Naive B cell (primary cell): ENCODE measurements at regions not wholly inside any gene's neighbourhood (a gene's known extent, or its start where the extent isn't known, plus 50 kb on each side); places are given as distances from the start of the nearest gene placed in this dataset.

Source experiments
- ATAC-seq, 2 donors: fragments of 150-1000 bp; cut with Tn5 transposase; 2 replicates each; pipeline ENCODE4 v1.10.0; 2021; ENCODE audit warnings: low read depth in 2 of 2, mild to moderate bottlenecking in 2 of 2, moderate library complexity in 2 of 2
- DNase-seq: peaks from one replicate; pipeline ENCODE4 v3.0.0; 2022
- H3K27ac Mint-ChIP-seq, 6 donors: one replicate each; pipeline ENCODE4 v1.8.0; 2020 to 2022; ENCODE audit warnings: mild to moderate bottlenecking in 6 of 6, mixed read lengths in 6 of 6, moderate library complexity in 5 of 6, inconsistent platforms in 2 of 6
- H3K27me3 Mint-ChIP-seq, 3 donors: one replicate each; pipeline ENCODE4 v1.8.0; 2021 to 2022; ENCODE audit warnings: mixed read lengths in 3 of 3, mild to moderate bottlenecking in 1 of 3
- H3K36me3 Mint-ChIP-seq, 2 donors: one replicate each; pipeline ENCODE4 v1.8.0; 2020 to 2022; ENCODE audit warnings: mixed read lengths in 2 of 2, inconsistent platforms in 1 of 2, mild to moderate bottlenecking in 1 of 2
- H3K4me1 Mint-ChIP-seq, 3 donors: one replicate each; pipeline ENCODE4 v1.8.0; 2020 to 2022; ENCODE audit warnings: mixed read lengths in 3 of 3, inconsistent platforms in 1 of 3, mild to moderate bottlenecking in 1 of 3, moderate library complexity in 1 of 3
- H3K4me3 Mint-ChIP-seq, 8 donors: one replicate each; pipeline ENCODE4 v1.8.0; 2020 to 2022; ENCODE audit warnings: mild to moderate bottlenecking in 8 of 8, mixed read lengths in 8 of 8, moderate library complexity in 8 of 8, inconsistent platforms in 2 of 8
- H3K9me3 Mint-ChIP-seq, 7 donors: one replicate each; pipeline ENCODE4 v1.8.0; 2020 to 2022; ENCODE audit warnings: mixed read lengths in 7 of 7, mild to moderate bottlenecking in 5 of 7, inconsistent platforms in 2 of 7, moderate library complexity in 1 of 7

GRCh38 chr18:75874401-75875089 is 447.0 kb upstream of the SMIM21 start:
- Mint-ChIP-seq H3K27ac (no peak overlapping the region), H3K27me3 (no peaks in the 10 kb centered on the region), H3K4me1 (no peaks in the 10 kb centered on the region), H3K36me3 (no peaks in the 10 kb centered on the region), H3K4me3 (no peak overlapping the region), H3K9me3 (peaks cover 6 to 23% (median 13%) of the 10 kb centered on the region in 7 donors)
- no peak for DNase-seq
- ATAC-seq = no peak

GRCh38 chr18:75871596-75871995 is 444.1 kb upstream of the SMIM21 start:
- ATAC-seq = no peak
- H3K4me1 Mint-ChIP-seq = no peaks in the 10 kb centered on the region
- no peak overlapping the region for H3K27ac Mint-ChIP-seq
- no peaks in the 10 kb centered on the region for H3K36me3 Mint-ChIP-seq
- DNase-seq = no peak
- no peaks in the 10 kb centered on the region for H3K27me3 Mint-ChIP-seq
- H3K9me3 Mint-ChIP-seq = peaks cover 0 to 10% (median 4%) of the 10 kb centered on the region in 7 donors
- H3K4me3 Mint-ChIP-seq = no peak overlapping the region

GRCh38 chr18:75869162-75869561 is 441.7 kb upstream of the SMIM21 start:
- Mint-ChIP-seq H3K27ac (no peak overlapping the region), H3K36me3 (no peaks in the 10 kb centered on the region), H3K9me3 (peaks cover 0 to 8% (median 0%) of the 10 kb centered on the region in 7 donors), H3K4me1 (no peaks in the 10 kb centered on the region), H3K4me3 (no peak overlapping the region), H3K27me3 (no peaks in the 10 kb centered on the region)
- DNase-seq = no peak
- no peak for ATAC-seq

- no peak overlapping the region for H3K4me3 Mint-ChIP-seq
- ATAC-seq (no peak), DNase-seq (no peak)
- peaks cover 0 to 3% (median 0%) of the 10 kb centered on the region in 3 donors for H3K27me3 Mint-ChIP-seq
- H3K36me3 Mint-ChIP-seq = no peaks in the 10 kb centered on the region
- H3K4me1 Mint-ChIP-seq = no peaks in the 10 kb centered on the region
- H3K27ac Mint-ChIP-seq = no peak overlapping the region
- H3K9me3 Mint-ChIP-seq = peaks cover 0 to 8% (median 0%) of the 10 kb centered on the region in 7 donors
Observed at GRCh38 chr18:75868031-75868430, 440.5 kb upstream of the SMIM21 start.

GRCh38 chr18:75865639-75866038 is 438.1 kb upstream of the SMIM21 start:
- Mint-ChIP-seq H3K27ac (no peak overlapping the region), H3K27me3 (peaks cover 7 to 17% (median 8%) of the 10 kb centered on the region in 3 donors), H3K9me3 (peaks cover 0 to 19% (median 4%) of the 10 kb centered on the region in 7 donors), H3K4me3 (no peak overlapping the region), H3K4me1 (no peaks in the 10 kb centered on the region), H3K36me3 (no peaks in the 10 kb centered on the region)
- DNase-seq = no peak
- no peak for ATAC-seq

- Mint-ChIP-seq H3K36me3 (no peaks in the 10 kb centered on the region), H3K27ac (no peak overlapping the region), H3K4me3 (no peak overlapping the region), H3K4me1 (no peaks in the 10 kb centered on the region), H3K9me3 (peaks cover 0 to 24% (median 4%) of the 10 kb centered on the region in 7 donors), H3K27me3 (peaks cover 11 to 25% (median 11%) of the 10 kb centered on the region in 3 donors)
- DNase-seq (no peak), ATAC-seq (no peak)
Observed at GRCh38 chr18:75864816-75865215, 437.3 kb upstream of the SMIM21 start.

- H3K4me1 Mint-ChIP-seq = no peaks in the 10 kb centered on the region
- H3K4me3 Mint-ChIP-seq = no peak overlapping the region
- peaks cover 15 to 28% (median 16%) of the 10 kb centered on the region in 3 donors for H3K27me3 Mint-ChIP-seq
- ATAC-seq (no peak), DNase-seq (no peak)
- no peaks in the 10 kb centered on the region for H3K36me3 Mint-ChIP-seq
- peaks cover 0 to 26% (median 4%) of the 10 kb centered on the region in 7 donors for H3K9me3 Mint-ChIP-seq
- no peak overlapping the region for H3K27ac Mint-ChIP-seq
Observed at GRCh38 chr18:75863696-75864095, 436.2 kb upstream of the SMIM21 start.

GRCh38 chr18:75862458-75862857 is 435.0 kb upstream of the SMIM21 start:
- Mint-ChIP-seq H3K4me1 (no peaks in the 10 kb centered on the region), H3K27ac (no peak overlapping the region), H3K4me3 (no peak overlapping the region), H3K27me3 (peaks cover 15 to 28% (median 16%) of the 10 kb centered on the region in 3 donors), H3K36me3 (no peaks in the 10 kb centered on the region), H3K9me3 (peaks cover 0 to 26% (median 4%) of the 10 kb centered on the region in 7 donors)
- ATAC-seq = no peak
- DNase-seq = no peak

- H3K9me3 Mint-ChIP-seq = peaks cover 0 to 26% (median 5%) of the 10 kb centered on the region in 7 donors
- H3K36me3 Mint-ChIP-seq = no peaks in the 10 kb centered on the region
- no peaks in the 10 kb centered on the region for H3K4me1 Mint-ChIP-seq
- H3K4me3 Mint-ChIP-seq = no peak overlapping the region
- ATAC-seq (no peak), DNase-seq (no peak)
- peaks cover 15 to 28% (median 16%) of the 10 kb centered on the region in 3 donors for H3K27me3 Mint-ChIP-seq
- H3K27ac Mint-ChIP-seq = no peak overlapping the region
Observed at GRCh38 chr18:75860166-75860565, 432.7 kb upstream of the SMIM21 start.

- peaks cover 0 to 22% (median 5%) of the 10 kb centered on the region in 7 donors for H3K9me3 Mint-ChIP-seq
- no peaks in the 10 kb centered on the region for H3K4me1 Mint-ChIP-seq
- H3K36me3 Mint-ChIP-seq = no peaks in the 10 kb centered on the region
- peak overlapping the region in 1 of 6 donors; percentile 40 for H3K27ac Mint-ChIP-seq
- H3K4me3 Mint-ChIP-seq = no peak overlapping the region
- H3K27me3 Mint-ChIP-seq = peaks cover 15 to 28% (median 16%) of the 10 kb centered on the region in 3 donors
- no peak for DNase-seq
- no peak for ATAC-seq
Observed at GRCh38 chr18:75859533-75859932, 432.0 kb upstream of the SMIM21 start.

- H3K4me3 Mint-ChIP-seq = no peak overlapping the region
- no peaks in the 10 kb centered on the region for H3K4me1 Mint-ChIP-seq
- no peak for ATAC-seq
- peaks cover 0 to 19% (median 5%) of the 10 kb centered on the region in 7 donors for H3K9me3 Mint-ChIP-seq
- DNase-seq = no peak
- peaks cover 15 to 28% (median 16%) of the 10 kb centered on the region in 3 donors for H3K27me3 Mint-ChIP-seq
- H3K27ac Mint-ChIP-seq = no peak overlapping the region
- H3K36me3 Mint-ChIP-seq = no peaks in the 10 kb centered on the region
Observed at GRCh38 chr18:75858754-75859153, 431.3 kb upstream of the SMIM21 start.

- H3K36me3 Mint-ChIP-seq = no peaks in the 10 kb centered on the region
- no peak overlapping the region for H3K4me3 Mint-ChIP-seq
- H3K4me1 Mint-ChIP-seq = no peaks in the 10 kb centered on the region
- DNase-seq = no peak
- H3K9me3 Mint-ChIP-seq = peaks cover 0 to 19% (median 5%) of the 10 kb centered on the region in 7 donors
- peaks cover 12 to 28% (median 16%) of the 10 kb centered on the region in 3 donors for H3K27me3 Mint-ChIP-seq
- ATAC-seq = no peak
- no peak overlapping the region for H3K27ac Mint-ChIP-seq
Observed at GRCh38 chr18:75857558-75857957, 430.1 kb upstream of the SMIM21 start.

GRCh38 chr18:75854808-75855207 is 427.3 kb upstream of the SMIM21 start:
- no peak for ATAC-seq
- Mint-ChIP-seq H3K27ac (no peak overlapping the region), H3K27me3 (peaks cover 3 to 4% (median 4%) of the 10 kb centered on the region in 3 donors), H3K36me3 (no peaks in the 10 kb centered on the region), H3K4me3 (peak overlapping the region in 1 of 8 donors; percentile 22), H3K9me3 (peaks cover 0 to 4% (median 2%) of the 10 kb centered on the region in 7 donors), H3K4me1 (no peaks in the 10 kb centered on the region)
- DNase-seq = no peak

GRCh38 chr18:75854174-75854573 is 426.7 kb upstream of the SMIM21 start:
- Mint-ChIP-seq H3K27ac (peak overlapping the region in 1 of 6 donors; percentile 20), H3K4me3 (no peak overlapping the region), H3K9me3 (peaks cover 0 to 2% (median 0%) of the 10 kb centered on the region in 7 donors), H3K36me3 (no peaks in the 10 kb centered on the region), H3K27me3 (no peaks in the 10 kb centered on the region), H3K4me1 (no peaks in the 10 kb centered on the region)
- DNase-seq = no peak
- no peak for ATAC-seq
